ENCODE measurements at regions not wholly inside any gene's neighbourhood (a gene's known extent, or its start where the extent isn't known, plus 50 kb on each side); places are given as distances from the start of the nearest gene placed in this dataset.

DNA sequence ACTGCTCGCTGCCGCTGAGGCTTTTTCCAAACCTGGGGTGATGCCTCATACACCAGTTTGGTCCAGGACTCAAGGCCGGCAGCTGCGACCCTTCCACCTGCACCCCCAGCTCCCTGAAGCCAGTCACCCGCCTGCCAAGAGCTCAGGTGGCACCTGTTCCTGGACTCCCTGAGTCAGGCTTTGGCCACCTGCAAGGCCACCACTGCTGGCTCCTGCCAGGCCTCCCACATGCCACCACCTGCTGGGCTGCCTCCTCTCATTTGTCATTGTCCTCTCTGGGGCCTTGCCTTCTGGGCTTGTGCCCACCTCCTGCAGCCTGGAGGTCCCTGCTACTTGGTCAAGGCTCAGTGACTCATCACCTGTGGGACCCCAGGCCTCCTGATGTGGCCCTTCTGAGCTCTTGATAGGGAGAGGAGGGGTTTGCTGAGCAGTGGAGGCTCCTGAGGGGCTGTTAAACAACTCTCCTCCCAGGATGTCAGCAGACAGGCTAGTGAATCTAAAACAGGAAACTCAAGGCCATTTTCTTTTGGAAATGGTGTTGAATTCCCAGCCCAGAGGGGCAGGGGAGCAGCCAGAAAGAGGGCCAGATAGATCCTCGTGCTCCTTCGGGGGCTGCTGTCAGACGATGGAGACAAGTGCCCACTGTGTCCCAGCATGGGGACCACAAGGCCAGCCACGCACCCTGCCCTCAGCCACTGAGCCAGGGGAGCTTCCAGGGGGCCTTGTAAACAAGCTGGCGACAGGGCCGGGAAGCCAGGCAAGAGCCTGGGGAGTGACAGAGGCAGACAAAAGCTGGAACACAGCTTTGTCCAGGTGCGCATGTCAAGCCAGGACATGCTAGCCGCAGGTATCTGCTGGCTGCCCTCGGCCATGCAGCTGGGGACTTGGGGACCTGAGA lies 416.8 kb downstream of the LRATD1 start:
- ChIA-PET CTCF (no interaction called here), POLR2A (no interaction called here)
- no peaks in the 10 kb centered on the region for H3K9me3 ChIP-seq (ENCODE audit: control insufficient read depth in 1 of 2, insufficient read depth in 1 of 2, low read depth in 1 of 2, low read length in 2 of 2)

More for the DNA sequence above, 416.8 kb downstream of the LRATD1 start:
- H3K4me1 ChIP-seq (ENCODE audit: control insufficient read depth in 1 of 2, insufficient read depth in 2 of 2, low read length in 2 of 2): no peaks in the 10 kb centered on the region
- no peak overlapping the region for H3K4me3 ChIP-seq (replicated peaks in 1 of 2; ENCODE audit: low read depth in 1 of 2, low read length in 2 of 2)
- DNase-seq (ENCODE audit: low read depth, low spot score) (no peak), ATAC-seq (no peak)
- no peak overlapping the region for H3K9ac ChIP-seq (ENCODE audit: low read length)
- no peak overlapping the region for H2AFZ ChIP-seq (ENCODE audit: low read depth, low read length, poor library complexity, severe bottlenecking)
- no peaks in the 10 kb centered on the region for H3K9me2 ChIP-seq (ENCODE audit: insufficient read depth)
- H3K27me3 ChIP-seq (ENCODE audit: insufficient read depth, low read length): peaks cover 18% of the 10 kb centered on the region
- no peak for TF ChIP-seq REST (IDR thresholded peaks at IDR 0.05; ENCODE audit: low read depth)
- TF ChIP-seq ELF1 (IDR thresholded peaks at IDR 0.05; ENCODE audit: borderline replicate concordance, low read depth): no peak
- TF ChIP-seq ZFX (IDR thresholded peaks at IDR 0.05): no peak
- TF ChIP-seq, protein P1, sequence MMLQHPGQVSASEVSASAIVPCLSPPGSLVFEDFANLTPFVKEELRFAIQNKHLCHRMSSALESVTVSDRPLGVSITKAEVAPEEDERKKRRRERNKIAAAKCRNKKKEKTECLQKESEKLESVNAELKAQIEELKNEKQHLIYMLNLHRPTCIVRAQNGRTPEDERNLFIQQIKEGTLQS (IDR thresholded peaks at IDR 0.05): no peak
- no peak for TF ChIP-seq TCF7L2 (IDR thresholded peaks at IDR 0.05; ENCODE audit: borderline replicate concordance, extremely low read depth, insufficient read depth, insufficient read length)
- TF ChIP-seq POLR2AphosphoS5 (IDR thresholded peaks at IDR 0.05; ENCODE audit: low read depth, low read length): no peak
- no peak for TF ChIP-seq SIN3A (IDR thresholded peaks at IDR 0.05; ENCODE audit: low read depth)
- TF ChIP-seq RAD21 (IDR thresholded peaks at IDR 0.05; ENCODE audit: low read depth): no peak
- no peak for TF ChIP-seq SP1 (IDR thresholded peaks at IDR 0.05; ENCODE audit: low read depth)
- H3K27ac ChIP-seq (ENCODE audit: low read depth, low read length): no peak overlapping the region
- H3K36me3 ChIP-seq (ENCODE audit: control insufficient read depth in 1 of 2, insufficient read depth in 2 of 2, low read length in 2 of 2): no peaks in the 10 kb centered on the region
- H3K4me2 ChIP-seq (ENCODE audit: low read length): no peak overlapping the region
- intact Hi-C loops (cut with micrococcal nuclease): no loop called here
- RAD21 ChIA-PET (ENCODE audit: low non-redundant PET in 1 of 2, low total read pairs in 2 of 2, uncharacterized antibody in 2 of 2, unreplicated experiment in 2 of 2): interaction anchor here in 1 of 2 experiments (0.6 kb wide), 1 partner anchor 11 kb away, joined by 5 read pairs; no protein-coding TSS in a partner anchor
- no peaks in the 10 kb centered on the region for H4K20me1 ChIP-seq (ENCODE audit: insufficient read depth)
- no peaks in the 10 kb centered on the region for H3K79me2 ChIP-seq (ENCODE audit: insufficient read depth, low read length)
- BruUV-seq (replicated peaks): no TSS peak
